Body of pancreas (tissue), 4 donors: ENCODE measurements at regions not wholly inside any gene's neighbourhood (a gene's known extent, or its start where the extent isn't known, plus 50 kb on each side); places are given as distances from the start of the nearest gene placed in this dataset.

Experiments used
- ATAC-seq: fragments of 150-250 bp; one replicate; pipeline ENCODE4 v1.9.1; 2016
- DNase-seq, 4 donors: peaks; one replicate each; pipeline ENCODE4 v3.0.0-alpha.2; 2019
- H3K27ac ChIP-seq, 4 donors: fragments of 200-600 bp; sonication (generic); 1 replicate in 3 of 4; 2 replicates in 1 of 4; pipeline versions ENCODE4 v1.5.1 to v1.6.1; 2016 to 2019; ENCODE audit warnings: mild to moderate bottlenecking in 1 of 4, mixed read lengths in 1 of 4, moderate library complexity in 1 of 4
- H3K27me3 ChIP-seq, 2 donors: fragments of 200-600 bp; sonication (generic); one replicate each; pipeline ENCODE4 v1.6.0; 2016; ENCODE audit warnings: mild to moderate bottlenecking in 1 of 2
- H3K36me3 ChIP-seq, 2 donors: fragments of 200-600 bp; sonication (generic); replicated peaks in 1 of 2; 2 replicates each; pipeline ENCODE4 v1.5.1; 2016; ENCODE audit warnings: low read depth in 2 of 2; ENCODE audit not compliant: insufficient read depth in 1 of 2
- H3K4me1 ChIP-seq: fragments of 200-600 bp; sonication (generic); one replicate; pipeline ENCODE4 v1.6.0; 2016
- H3K4me3 ChIP-seq, 2 donors: fragments of 200-600 bp; sonication (generic); 1 replicate in 1 of 2; 2 replicates in 1 of 2; pipeline ENCODE4 v1.5.1; 2016 to 2019
- H3K9me3 ChIP-seq, 3 donors: fragments of 200-600 bp; sonication (generic); 1 replicate in 2 of 3; 2 replicates in 1 of 3; pipeline ENCODE4 v1.5.1; 2016
- POLR2A ChIP-seq, 3 donors: fragments of 450-650 bp; IDR thresholded peaks; one replicate each; pipeline ENCODE4 v1.6.1; 2016; ENCODE audit warnings: antibody characterized with exemption in 3 of 3, mild to moderate bottlenecking in 2 of 3
- WGBS, 2 donors: methylation state at CpG; one replicate each; pipeline ENCODE4 v1.1.5; 2017; 5-methylcytosine and 5-hydroxymethylcytosine counted together
- intact Hi-C: fragments of 100-400 bp; cut with DNase I; formaldehyde crosslinking; loops from one replicate; pipeline ENCODE4 v1.15.1; 2023
- TF ChIP-seq, protein P1 (sequence below), 7 experiments: fragments of 450-650 bp in 4 of 7; fragments of 200-600 bp in 3 of 7; sonication (generic) in 3 of 7; IDR thresholded peaks; one replicate each; pipeline ENCODE4 v1.5.1; 2016 to 2019; ENCODE audit warnings: antibody characterized with exemption in 7 of 7

DNA sequence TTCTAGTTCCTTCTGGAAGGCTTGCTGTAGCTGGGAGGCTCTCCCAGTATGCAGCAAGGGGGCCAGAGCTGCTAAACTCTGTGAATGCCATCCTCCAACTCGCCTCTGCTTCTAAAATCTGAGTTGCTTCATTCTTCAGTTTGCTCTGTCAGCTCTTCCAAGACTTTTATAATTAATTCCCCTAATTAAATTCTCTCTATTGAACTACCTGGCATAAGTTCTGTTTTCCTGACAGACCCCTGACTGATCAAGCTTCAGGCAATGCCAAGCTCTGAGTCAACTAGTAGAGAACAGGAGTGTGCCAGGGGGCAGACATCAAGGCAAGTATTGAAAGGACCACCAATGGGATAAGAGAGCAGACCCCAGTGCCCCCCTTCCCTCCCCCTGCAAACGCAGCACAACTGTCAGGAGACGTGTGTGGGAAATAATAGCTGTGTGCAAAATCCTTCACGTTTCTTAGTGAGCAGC is 109.3 kb upstream of the TAB2 start:
- no peaks in the 10 kb centered on the region for H3K4me1 ChIP-seq
- H3K27ac ChIP-seq: no peak overlapping the region
- H3K27me3 ChIP-seq: no peaks in the 10 kb centered on the region
- H3K4me3 ChIP-seq: no peak overlapping the region
- H3K36me3 ChIP-seq: no peaks in the 10 kb centered on the region
- intact Hi-C loops: no loop called here
- no peaks in the 10 kb centered on the region for H3K9me3 ChIP-seq
- WGBS, 2 donors: 76 to 88% methylated on average over 4 of the region's 4 CpGs
- DNase-seq (no peak), ATAC-seq (no peak)
- TF ChIP-seq, protein P1, sequence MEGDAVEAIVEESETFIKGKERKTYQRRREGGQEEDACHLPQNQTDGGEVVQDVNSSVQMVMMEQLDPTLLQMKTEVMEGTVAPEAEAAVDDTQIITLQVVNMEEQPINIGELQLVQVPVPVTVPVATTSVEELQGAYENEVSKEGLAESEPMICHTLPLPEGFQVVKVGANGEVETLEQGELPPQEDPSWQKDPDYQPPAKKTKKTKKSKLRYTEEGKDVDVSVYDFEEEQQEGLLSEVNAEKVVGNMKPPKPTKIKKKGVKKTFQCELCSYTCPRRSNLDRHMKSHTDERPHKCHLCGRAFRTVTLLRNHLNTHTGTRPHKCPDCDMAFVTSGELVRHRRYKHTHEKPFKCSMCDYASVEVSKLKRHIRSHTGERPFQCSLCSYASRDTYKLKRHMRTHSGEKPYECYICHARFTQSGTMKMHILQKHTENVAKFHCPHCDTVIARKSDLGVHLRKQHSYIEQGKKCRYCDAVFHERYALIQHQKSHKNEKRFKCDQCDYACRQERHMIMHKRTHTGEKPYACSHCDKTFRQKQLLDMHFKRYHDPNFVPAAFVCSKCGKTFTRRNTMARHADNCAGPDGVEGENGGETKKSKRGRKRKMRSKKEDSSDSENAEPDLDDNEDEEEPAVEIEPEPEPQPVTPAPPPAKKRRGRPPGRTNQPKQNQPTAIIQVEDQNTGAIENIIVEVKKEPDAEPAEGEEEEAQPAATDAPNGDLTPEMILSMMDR (IDR thresholded peaks at IDR 0.05): no peak
- TF ChIP-seq POLR2A (IDR thresholded peaks at IDR 0.05): no peak

DNA sequence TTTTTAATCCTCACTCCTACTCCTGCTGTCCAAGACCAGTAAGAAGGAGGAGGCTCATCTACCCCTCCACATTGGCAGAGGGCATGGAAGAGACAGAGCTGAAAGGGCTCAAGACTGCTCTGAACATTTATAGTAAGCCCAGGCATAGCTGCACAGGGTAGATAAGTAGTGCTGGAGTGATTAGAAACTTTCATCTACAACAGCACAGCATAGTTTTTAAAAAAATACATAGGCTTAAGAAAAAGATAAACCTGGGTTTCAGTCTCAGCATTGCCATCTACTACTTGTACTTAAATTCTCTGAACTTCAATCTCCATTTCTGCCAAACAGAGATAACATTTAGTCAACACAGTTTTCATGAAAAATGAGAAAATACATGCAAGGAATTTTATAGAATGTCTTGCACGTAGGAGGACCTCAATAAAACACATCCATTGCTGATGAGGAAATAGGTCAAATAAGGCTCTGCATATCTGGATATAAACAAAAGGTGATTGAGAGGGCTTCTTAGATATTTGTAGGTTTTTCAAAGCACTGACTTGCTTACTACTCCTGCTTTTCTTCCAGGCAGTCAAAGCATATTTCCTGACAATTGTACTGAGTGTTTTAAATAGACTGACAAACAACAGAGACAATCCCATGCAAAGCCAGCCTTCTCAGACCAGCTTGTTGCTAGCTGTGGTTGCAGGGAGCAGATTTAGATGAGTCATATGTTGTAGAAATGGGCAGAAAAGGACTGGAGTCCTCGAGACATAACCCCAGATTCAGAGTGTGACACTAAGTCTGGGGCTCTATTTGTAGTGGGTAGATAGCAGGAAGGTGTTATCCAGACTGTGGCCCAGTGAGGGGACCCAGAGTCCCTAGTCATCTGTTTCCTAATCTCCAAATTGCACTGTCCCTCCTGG is 107.4 kb upstream of the TAB2 start:
- ATAC-seq: no peak
- no peak for DNase-seq
- intact Hi-C loops: no loop called here

DNA sequence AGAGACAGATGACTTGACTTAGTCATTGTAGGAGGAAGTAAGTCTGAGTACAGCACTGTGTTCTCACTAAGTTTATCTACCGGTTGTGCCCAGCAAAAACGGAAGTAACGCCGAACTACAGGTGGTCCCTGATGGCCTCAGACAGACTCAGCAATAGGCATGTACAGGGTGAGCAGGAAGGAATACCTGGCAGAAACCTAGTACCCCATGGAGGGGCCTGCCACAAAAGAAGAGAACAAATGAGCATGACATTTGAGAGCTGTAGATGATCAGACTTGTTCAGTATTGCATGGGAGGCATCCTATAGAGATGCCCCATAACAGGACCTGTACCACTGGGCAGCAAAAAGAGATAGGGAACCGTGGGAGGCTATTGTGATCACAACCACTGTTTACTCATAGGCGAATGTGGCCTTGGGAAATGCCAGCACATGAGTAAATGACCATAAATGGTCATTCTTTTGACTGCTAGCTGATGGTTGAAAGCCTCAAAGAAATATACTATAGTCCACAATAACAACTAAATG is 106.4 kb upstream of the TAB2 start:
- TF ChIP-seq, protein P1 (IDR thresholded peaks at IDR 0.05): no peak
- no peak for TF ChIP-seq POLR2A (IDR thresholded peaks at IDR 0.05)
- H3K4me1 ChIP-seq: no peaks in the 10 kb centered on the region
- ATAC-seq (no peak), DNase-seq (peak in 1 of 4 donors; percentile 13)
- no peaks in the 10 kb centered on the region for H3K36me3 ChIP-seq
- intact Hi-C loops: no loop called here
- H3K27me3 ChIP-seq: no peaks in the 10 kb centered on the region
- no peaks in the 10 kb centered on the region for H3K9me3 ChIP-seq
- 58 to 70% methylated on average over 6 of the region's 6 CpGs for WGBS, 2 donors
- H3K4me3 ChIP-seq: no peak overlapping the region
- no peak overlapping the region for H3K27ac ChIP-seq

More for the DNA sequence above, 107.4 kb upstream of the TAB2 start:
- Histone ChIP-seq H3K36me3 (no peaks in the 10 kb centered on the region), H3K27me3 (no peaks in the 10 kb centered on the region), H3K4me1 (no peaks in the 10 kb centered on the region), H3K27ac (no peak overlapping the region), H3K9me3 (no peaks in the 10 kb centered on the region), H3K4me3 (no peak overlapping the region)
- TF ChIP-seq, protein P1 (IDR thresholded peaks at IDR 0.05): no peak
- no peak for TF ChIP-seq POLR2A (IDR thresholded peaks at IDR 0.05)
- WGBS, 2 donors: 59 to 75% methylated on average over 2 of the region's 2 CpGs

DNA sequence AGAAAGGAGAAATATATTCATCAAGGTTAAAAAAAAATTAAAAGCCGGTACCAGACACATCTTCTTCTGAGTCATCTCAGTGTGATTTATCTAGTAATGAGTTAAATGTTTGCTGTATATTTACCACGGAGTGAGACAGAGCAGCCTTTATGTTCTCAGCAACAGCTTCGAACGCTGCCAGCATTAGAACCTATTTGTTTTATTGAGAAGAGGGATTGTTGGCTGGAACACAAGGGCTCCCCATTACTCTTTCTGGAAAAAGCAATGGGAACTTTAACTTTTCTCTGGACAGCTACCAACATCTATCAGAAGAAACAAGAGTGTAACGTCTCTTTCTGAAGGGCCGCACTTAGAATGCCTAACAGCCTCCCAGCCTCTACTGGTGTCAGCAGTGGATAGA is 105.3 kb upstream of the TAB2 start:
- 52 to 65% methylated on average over 6 of the region's 6 CpGs for WGBS, 2 donors
- DNase-seq (no peak), ATAC-seq (no peak)
- no peak overlapping the region for H3K27ac ChIP-seq
- no peaks in the 10 kb centered on the region for H3K4me1 ChIP-seq
- no peaks in the 10 kb centered on the region for H3K27me3 ChIP-seq
- TF ChIP-seq, protein P1 (IDR thresholded peaks at IDR 0.05): no peak
- TF ChIP-seq POLR2A (IDR thresholded peaks at IDR 0.05): no peak
- intact Hi-C loops: no loop called here
- H3K9me3 ChIP-seq: no peaks in the 10 kb centered on the region
- H3K36me3 ChIP-seq: no peaks in the 10 kb centered on the region
- H3K4me3 ChIP-seq: no peak overlapping the region
